Activated naive CD4-positive, alpha-beta T cell treated with anti-CD3 and anti-CD28 coated beads, Interleukin-2, amount 10 ng/mL, durations not matched to agents 7 days and 5 days (primary cell): ENCODE measurements at regions not wholly inside any gene's neighbourhood (a gene's known extent, or its start where the extent isn't known, plus 50 kb on each side); places are given as distances from the start of the nearest gene placed in this dataset.

Experiments
- CTCF ChIA-PET: fragments of 350-600 bp; sonication (Branson Sonifier 250); formaldehyde crosslinking; loops from one replicate; lab custom pipeline; 2021; ENCODE audit warnings: antibody characterized with exemption; lab: Charles Lee
- DNase-seq: peaks from one replicate; pipeline ENCODE4 v3.0.0-alpha.2; 2020
- H3K27ac Mint-ChIP-seq: one replicate; pipeline ENCODE4 v1.8.0; 2021; ENCODE audit warnings: mild to moderate bottlenecking, moderate library complexity, mixed read lengths
- H3K27me3 Mint-ChIP-seq: one replicate; pipeline ENCODE4 v1.8.0; 2021; ENCODE audit warnings: mild to moderate bottlenecking, mixed read lengths
- H3K36me3 Mint-ChIP-seq: one replicate; pipeline ENCODE4 v1.8.0; 2021; ENCODE audit warnings: mixed read lengths
- H3K4me1 Mint-ChIP-seq: one replicate; pipeline ENCODE4 v1.8.0; 2021; ENCODE audit warnings: mixed read lengths
- H3K4me3 Mint-ChIP-seq: one replicate; pipeline ENCODE4 v1.8.0; 2021; ENCODE audit warnings: mild to moderate bottlenecking, moderate library complexity, mixed read lengths
- H3K9me3 Mint-ChIP-seq: one replicate; pipeline ENCODE4 v1.8.0; 2021; ENCODE audit warnings: mixed read lengths

- peaks cover 3% of the 10 kb centered on the region for H3K9me3 Mint-ChIP-seq
Measured at GRCh38 chr11:29321293-29322132, 695.3 kb downstream of the KCNA4 start.

GRCh38 chr11:29320196-29320595 is 696.6 kb downstream of the KCNA4 start:
- H3K27ac Mint-ChIP-seq: no peak overlapping the region
- H3K9me3 Mint-ChIP-seq: peaks cover 3% of the 10 kb centered on the region
- no peaks in the 10 kb centered on the region for H3K36me3 Mint-ChIP-seq
- CTCF ChIA-PET: interaction anchor here (0.6 kb wide), 1 partner anchor 142 kb away, joined by 3 read pairs; no protein-coding TSS in a partner anchor
- no peak overlapping the region for H3K4me3 Mint-ChIP-seq
- no peaks in the 10 kb centered on the region for H3K27me3 Mint-ChIP-seq
- DNase-seq: no peak
- no peaks in the 10 kb centered on the region for H3K4me1 Mint-ChIP-seq

More at GRCh38 chr11:29321293-29322132, 695.3 kb downstream of the KCNA4 start:
- no peak for DNase-seq
- Mint-ChIP-seq H3K27me3 (no peaks in the 10 kb centered on the region), H3K36me3 (no peaks in the 10 kb centered on the region), H3K4me1 (no peaks in the 10 kb centered on the region), H3K27ac (no peak overlapping the region), H3K4me3 (no peak overlapping the region)
- CTCF ChIA-PET: no interaction called here

GRCh38 chr11:29319210-29319609 is 697.6 kb downstream of the KCNA4 start:
- no peak overlapping the region for H3K4me3 Mint-ChIP-seq
- H3K9me3 Mint-ChIP-seq: peaks cover 5% of the 10 kb centered on the region
- CTCF ChIA-PET: no interaction called here
- no peaks in the 10 kb centered on the region for H3K36me3 Mint-ChIP-seq
- H3K4me1 Mint-ChIP-seq: no peaks in the 10 kb centered on the region
- H3K27ac Mint-ChIP-seq: no peak overlapping the region
- no peaks in the 10 kb centered on the region for H3K27me3 Mint-ChIP-seq
- no peak for DNase-seq

- Mint-ChIP-seq H3K27ac (no peak overlapping the region), H3K27me3 (no peaks in the 10 kb centered on the region), H3K9me3 (peaks cover 5% of the 10 kb centered on the region), H3K36me3 (no peaks in the 10 kb centered on the region), H3K4me3 (no peak overlapping the region), H3K4me1 (no peaks in the 10 kb centered on the region)
- DNase-seq: no peak
- CTCF ChIA-PET: no interaction called here
Measured at GRCh38 chr11:29318134-29318845, 698.5 kb downstream of the KCNA4 start.

GRCh38 chr11:29317694-29318093 is 699.1 kb downstream of the KCNA4 start:
- no peak overlapping the region for H3K4me3 Mint-ChIP-seq
- no peak overlapping the region for H3K27ac Mint-ChIP-seq
- no peaks in the 10 kb centered on the region for H3K27me3 Mint-ChIP-seq
- H3K4me1 Mint-ChIP-seq: no peaks in the 10 kb centered on the region
- H3K9me3 Mint-ChIP-seq: peaks cover 8% of the 10 kb centered on the region
- no peak for DNase-seq
- CTCF ChIA-PET: no interaction called here
- no peaks in the 10 kb centered on the region for H3K36me3 Mint-ChIP-seq

GRCh38 chr11:29315275-29315674 is 701.6 kb downstream of the KCNA4 start:
- CTCF ChIA-PET: no interaction called here

GRCh38 chr11:29314211-29314610 is 702.6 kb downstream of the KCNA4 start:
- H3K9me3 Mint-ChIP-seq: peaks cover 8% of the 10 kb centered on the region
- no peaks in the 10 kb centered on the region for H3K27me3 Mint-ChIP-seq
- H3K36me3 Mint-ChIP-seq: no peaks in the 10 kb centered on the region
- DNase-seq: no peak
- CTCF ChIA-PET: no interaction called here
- H3K4me3 Mint-ChIP-seq: no peak overlapping the region
- H3K4me1 Mint-ChIP-seq: no peaks in the 10 kb centered on the region
- no peak overlapping the region for H3K27ac Mint-ChIP-seq

More at GRCh38 chr11:29315275-29315674, 701.6 kb downstream of the KCNA4 start:
- Mint-ChIP-seq H3K36me3 (no peaks in the 10 kb centered on the region), H3K4me3 (no peak overlapping the region), H3K27me3 (no peaks in the 10 kb centered on the region), H3K9me3 (peaks cover 8% of the 10 kb centered on the region), H3K4me1 (no peaks in the 10 kb centered on the region), H3K27ac (no peak overlapping the region)
- no peak for DNase-seq

DNA sequence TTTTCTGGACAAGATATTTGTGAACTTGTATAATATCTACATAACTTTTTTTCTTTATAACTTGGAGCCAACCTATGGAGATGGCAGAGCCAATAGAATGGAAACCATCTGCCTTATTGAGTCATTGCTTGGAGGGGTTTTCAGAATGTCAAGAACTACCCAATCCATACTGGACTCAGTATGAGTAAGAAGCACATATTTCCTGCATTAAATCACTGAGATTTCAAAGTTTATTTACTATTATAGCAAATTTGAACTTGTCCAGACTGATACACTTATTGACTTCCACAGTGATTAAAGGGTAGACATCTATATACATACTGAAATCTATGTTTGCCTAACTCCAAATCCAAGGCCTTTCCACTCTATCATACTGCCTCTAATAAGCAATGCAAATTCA is 704.0 kb downstream of the KCNA4 start:
- no peak overlapping the region for H3K4me3 Mint-ChIP-seq
- CTCF ChIA-PET: no interaction called here
- no peak overlapping the region for H3K27ac Mint-ChIP-seq
- no peak for DNase-seq
- H3K27me3 Mint-ChIP-seq: no peaks in the 10 kb centered on the region
- no peaks in the 10 kb centered on the region for H3K36me3 Mint-ChIP-seq
- H3K4me1 Mint-ChIP-seq: no peaks in the 10 kb centered on the region
- peaks cover 8% of the 10 kb centered on the region for H3K9me3 Mint-ChIP-seq

DNA sequence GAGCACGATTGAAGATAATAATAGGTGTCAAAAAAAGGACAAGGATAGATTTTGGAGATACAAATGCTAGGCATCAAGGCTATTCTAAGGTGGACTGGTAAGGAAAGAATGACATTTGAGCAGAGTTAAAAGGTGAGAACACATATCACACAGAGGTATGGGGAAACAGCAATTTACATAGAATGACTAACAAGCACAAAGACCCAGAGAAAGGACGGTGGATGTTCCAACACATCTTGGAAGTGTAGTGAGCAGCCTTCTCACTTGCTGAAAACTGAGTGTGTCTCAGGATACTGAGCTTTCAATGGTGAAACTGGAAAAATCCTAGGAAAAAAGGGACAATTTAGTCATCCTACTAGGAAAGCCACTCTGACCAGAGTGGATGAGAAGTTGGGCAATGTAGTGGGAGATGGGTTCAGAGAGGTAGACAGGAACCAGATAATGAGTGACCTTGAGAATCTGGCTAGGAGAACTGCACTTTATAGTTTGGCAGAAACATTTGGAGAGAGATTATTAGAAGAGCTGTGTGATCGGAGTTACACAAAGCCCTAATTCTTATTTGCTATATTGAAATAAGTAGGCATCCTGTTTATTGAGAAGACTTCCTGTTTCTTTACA is 706.0 kb downstream of the KCNA4 start:
- no peaks in the 10 kb centered on the region for H3K4me1 Mint-ChIP-seq
- H3K9me3 Mint-ChIP-seq: peaks cover 8% of the 10 kb centered on the region
- DNase-seq: no peak
- H3K27ac Mint-ChIP-seq: no peak overlapping the region
- no peaks in the 10 kb centered on the region for H3K36me3 Mint-ChIP-seq
- no peaks in the 10 kb centered on the region for H3K27me3 Mint-ChIP-seq
- H3K4me3 Mint-ChIP-seq: no peak overlapping the region
- CTCF ChIA-PET: no interaction called here

DNA sequence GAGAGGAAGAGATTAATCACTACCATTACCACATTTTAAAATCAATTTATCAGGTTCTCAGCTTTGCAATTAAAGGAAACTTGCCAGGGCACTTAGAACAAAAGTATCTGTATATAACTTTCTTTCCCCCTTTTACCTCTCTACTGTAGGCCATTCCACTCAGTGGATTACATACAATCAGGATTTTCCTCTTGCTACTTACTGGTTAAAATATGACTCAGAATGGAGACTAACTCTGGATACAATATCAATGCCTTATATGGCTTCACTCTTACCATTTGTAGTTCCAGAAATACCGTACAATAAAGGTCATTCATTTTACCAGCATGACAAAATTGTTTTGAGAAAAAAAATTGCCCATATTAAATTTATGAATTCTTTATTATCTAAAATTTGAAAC is 706.8 kb downstream of the KCNA4 start:
- DNase-seq: no peak

DNA sequence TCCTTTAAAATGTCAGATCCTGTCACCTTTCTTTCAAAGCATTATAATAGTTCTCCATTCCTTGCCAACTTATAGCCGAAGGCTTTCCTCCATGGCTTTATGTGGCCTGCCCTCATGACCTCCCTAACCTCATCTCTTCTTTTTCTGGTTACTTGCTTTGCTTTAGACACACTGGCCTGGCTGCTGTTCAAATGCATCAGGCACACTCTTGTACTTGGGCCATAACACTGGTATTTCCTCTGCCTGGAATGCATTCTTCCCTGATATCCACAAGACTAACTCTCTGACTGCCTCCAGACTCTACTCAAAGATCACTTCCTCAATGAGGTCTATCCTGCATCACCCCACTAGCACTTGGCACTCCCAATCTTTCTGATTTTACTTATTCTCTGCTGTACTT is 710.3 kb downstream of the KCNA4 start:
- CTCF ChIA-PET: no interaction called here

More for the DNA sequence above, 706.8 kb downstream of the KCNA4 start:
- no peaks in the 10 kb centered on the region for H3K36me3 Mint-ChIP-seq
- CTCF ChIA-PET: no interaction called here
- peaks cover 8% of the 10 kb centered on the region for H3K9me3 Mint-ChIP-seq
- H3K27me3 Mint-ChIP-seq: no peaks in the 10 kb centered on the region
- H3K4me1 Mint-ChIP-seq: no peaks in the 10 kb centered on the region
- H3K4me3 Mint-ChIP-seq: no peak overlapping the region
- no peak overlapping the region for H3K27ac Mint-ChIP-seq

DNA sequence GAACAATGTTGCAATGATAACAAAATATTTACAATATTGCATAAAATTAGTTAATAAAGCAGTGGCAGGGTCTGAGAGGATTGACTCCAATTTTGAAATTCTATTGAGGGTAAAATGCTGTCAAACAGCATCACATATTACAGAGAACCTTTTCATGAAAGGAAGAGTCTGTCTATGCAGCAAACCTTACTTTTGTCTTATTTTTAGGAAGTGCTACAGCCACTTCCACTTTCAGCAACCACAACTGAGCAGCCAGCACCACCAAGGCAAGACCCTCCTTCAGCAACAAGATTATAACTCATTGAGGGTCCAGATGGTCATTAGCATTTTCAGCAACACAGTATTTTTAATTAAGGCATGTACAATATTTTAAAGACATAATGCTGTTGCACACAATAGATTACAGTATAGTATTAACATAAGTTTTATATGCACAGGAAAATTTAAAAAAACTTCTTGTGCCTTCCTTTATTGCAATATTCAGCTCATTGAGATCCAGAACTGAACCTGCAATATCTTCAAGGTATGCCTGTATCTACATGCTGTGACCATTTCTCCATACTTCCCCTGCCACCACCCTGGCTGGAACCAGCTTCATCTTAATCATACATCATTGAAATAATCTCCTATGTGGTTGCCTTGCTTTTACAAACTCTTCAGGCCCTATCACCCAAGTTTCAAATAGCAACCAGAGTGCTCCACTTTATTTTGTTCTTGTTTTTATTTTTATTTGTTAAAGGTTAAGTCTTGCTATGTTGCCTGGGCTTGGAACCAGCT is 711.2 kb downstream of the KCNA4 start:
- Mint-ChIP-seq H3K36me3 (no peaks in the 10 kb centered on the region), H3K4me3 (no peak overlapping the region), H3K27ac (no peak overlapping the region), H3K9me3 (peaks cover 16% of the 10 kb centered on the region), H3K4me1 (no peaks in the 10 kb centered on the region), H3K27me3 (no peaks in the 10 kb centered on the region)
- DNase-seq: no peak
- CTCF ChIA-PET: no interaction called here

More for the DNA sequence above, 710.3 kb downstream of the KCNA4 start:
- no peaks in the 10 kb centered on the region for H3K4me1 Mint-ChIP-seq
- DNase-seq: no peak
- H3K36me3 Mint-ChIP-seq: no peaks in the 10 kb centered on the region
- H3K27ac Mint-ChIP-seq: no peak overlapping the region
- peaks cover 12% of the 10 kb centered on the region for H3K9me3 Mint-ChIP-seq
- no peaks in the 10 kb centered on the region for H3K27me3 Mint-ChIP-seq
- no peak overlapping the region for H3K4me3 Mint-ChIP-seq

- Mint-ChIP-seq H3K36me3 (no peaks in the 10 kb centered on the region), H3K4me1 (no peaks in the 10 kb centered on the region), H3K9me3 (peaks cover 15% of the 10 kb centered on the region), H3K27me3 (no peaks in the 10 kb centered on the region), H3K27ac (no peak overlapping the region), H3K4me3 (no peak overlapping the region)
- CTCF ChIA-PET: no interaction called here
- DNase-seq: no peak
Measured at GRCh38 chr11:29300420-29300819, 716.4 kb downstream of the KCNA4 start.

GRCh38 chr11:29296680-29297079 is 720.1 kb downstream of the KCNA4 start:
- Mint-ChIP-seq H3K4me1 (no peaks in the 10 kb centered on the region), H3K27me3 (no peaks in the 10 kb centered on the region), H3K36me3 (no peaks in the 10 kb centered on the region), H3K9me3 (peaks cover 13% of the 10 kb centered on the region), H3K4me3 (no peak overlapping the region), H3K27ac (no peak overlapping the region)
- no peak for DNase-seq
- CTCF ChIA-PET: no interaction called here
